ENCODE measurements at regions not wholly inside any gene's neighbourhood (a gene's known extent, or its start where the extent isn't known, plus 50 kb on each side); places are given as distances from the start of the nearest gene placed in this dataset.

DNA sequence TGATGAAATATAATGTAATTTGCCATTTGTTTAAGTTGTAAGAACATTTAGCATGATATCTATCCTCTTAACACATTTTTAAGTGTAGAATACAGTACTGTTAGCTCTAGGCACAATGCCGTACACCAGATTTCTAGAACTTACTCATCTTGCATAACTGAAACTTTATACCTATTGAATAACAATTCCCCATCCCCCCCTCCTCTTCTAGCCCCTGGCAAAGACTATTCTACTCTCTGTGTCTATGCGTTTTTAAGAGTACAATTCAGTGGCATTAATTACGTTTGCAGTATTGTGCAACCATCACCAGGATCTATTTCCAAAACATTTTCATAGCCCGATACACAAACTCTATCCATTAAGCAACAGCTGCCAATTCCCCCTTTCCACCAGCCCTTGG, 261.7 kb downstream of the PLOD2 start:
- no peak for TF ChIP-seq POLR2A (IDR thresholded peaks at IDR 0.05)
- TF ChIP-seq, protein P1, sequence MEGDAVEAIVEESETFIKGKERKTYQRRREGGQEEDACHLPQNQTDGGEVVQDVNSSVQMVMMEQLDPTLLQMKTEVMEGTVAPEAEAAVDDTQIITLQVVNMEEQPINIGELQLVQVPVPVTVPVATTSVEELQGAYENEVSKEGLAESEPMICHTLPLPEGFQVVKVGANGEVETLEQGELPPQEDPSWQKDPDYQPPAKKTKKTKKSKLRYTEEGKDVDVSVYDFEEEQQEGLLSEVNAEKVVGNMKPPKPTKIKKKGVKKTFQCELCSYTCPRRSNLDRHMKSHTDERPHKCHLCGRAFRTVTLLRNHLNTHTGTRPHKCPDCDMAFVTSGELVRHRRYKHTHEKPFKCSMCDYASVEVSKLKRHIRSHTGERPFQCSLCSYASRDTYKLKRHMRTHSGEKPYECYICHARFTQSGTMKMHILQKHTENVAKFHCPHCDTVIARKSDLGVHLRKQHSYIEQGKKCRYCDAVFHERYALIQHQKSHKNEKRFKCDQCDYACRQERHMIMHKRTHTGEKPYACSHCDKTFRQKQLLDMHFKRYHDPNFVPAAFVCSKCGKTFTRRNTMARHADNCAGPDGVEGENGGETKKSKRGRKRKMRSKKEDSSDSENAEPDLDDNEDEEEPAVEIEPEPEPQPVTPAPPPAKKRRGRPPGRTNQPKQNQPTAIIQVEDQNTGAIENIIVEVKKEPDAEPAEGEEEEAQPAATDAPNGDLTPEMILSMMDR (IDR thresholded peaks at IDR 0.05): no peak

Data from body of pancreas (tissue), 4 donors.